ENCODE measurements at regions not wholly inside any gene's neighbourhood (a gene's known extent, or its start where the extent isn't known, plus 50 kb on each side); places are given as distances from the start of the nearest gene placed in this dataset.

DNA sequence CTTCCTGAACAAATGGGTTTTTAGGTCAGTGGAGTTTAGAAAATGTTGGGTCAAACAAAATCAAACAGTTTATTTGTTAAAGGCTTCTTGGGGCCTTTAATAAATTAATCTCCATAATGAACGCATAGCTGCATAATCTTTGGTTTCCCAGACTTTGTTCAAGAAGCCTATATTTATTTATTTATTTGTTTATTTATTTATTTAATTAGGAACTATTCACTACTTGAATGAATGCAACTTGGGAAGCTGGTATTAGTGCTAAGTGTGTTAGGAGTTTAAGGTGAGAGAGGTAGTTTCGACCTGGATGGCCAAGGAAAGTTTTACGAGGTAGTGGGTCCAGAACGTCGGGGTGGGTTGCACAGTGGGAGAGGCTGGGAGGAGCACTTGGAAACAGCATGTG lies 281.9 kb upstream of the C2CD4B start:
- no peak for DNase-seq

DNA sequence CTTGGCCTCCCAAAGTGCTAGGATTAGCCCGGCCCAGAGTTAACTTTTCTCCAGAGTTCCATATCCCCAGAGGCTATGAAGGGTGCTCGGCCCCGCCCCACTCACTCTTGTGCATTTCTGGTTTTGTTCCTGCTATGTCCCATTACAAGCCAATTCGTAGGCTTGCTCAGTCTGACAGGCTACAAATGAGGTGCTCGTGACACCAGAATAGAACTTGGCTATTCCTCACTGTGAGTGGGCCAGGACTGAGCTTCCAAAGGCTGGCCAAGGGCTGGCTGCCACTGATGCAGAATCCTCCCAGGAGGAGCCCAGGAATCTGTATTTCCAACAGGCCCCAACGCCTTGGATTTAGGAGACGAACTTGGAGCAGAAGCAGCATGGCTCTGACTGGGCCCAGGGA lies 282.7 kb upstream of the C2CD4B start:
- DNase-seq, result no peak

GRCh38 chr15:62449638-62450037 lies 284.6 kb upstream of the C2CD4B start:
- no peak for DNase-seq

GRCh38 chr15:62450061-62450460 lies 285.0 kb upstream of the C2CD4B start:
- no peak for DNase-seq

DNA sequence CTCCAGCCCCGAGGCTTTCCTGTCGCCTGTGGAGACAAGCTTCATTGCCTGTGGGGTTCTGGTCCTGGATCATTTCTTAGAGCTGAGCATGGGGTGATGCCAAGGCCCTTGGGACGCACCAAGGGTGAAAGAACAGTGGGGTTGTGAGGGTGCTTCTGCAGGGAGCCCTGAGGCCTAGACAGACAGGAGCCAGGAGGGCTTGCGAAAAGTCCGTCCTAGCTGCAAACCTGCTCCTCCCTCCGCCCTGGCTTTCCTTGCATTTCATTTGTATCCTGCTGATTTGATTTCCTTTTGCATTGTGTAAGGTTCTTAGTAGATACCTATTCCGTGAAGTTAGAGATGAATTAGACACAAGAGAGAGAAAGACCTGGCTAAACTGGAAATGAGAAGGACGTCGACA lies 286.9 kb upstream of the C2CD4B start:
- DNase-seq, result no peak

DNA sequence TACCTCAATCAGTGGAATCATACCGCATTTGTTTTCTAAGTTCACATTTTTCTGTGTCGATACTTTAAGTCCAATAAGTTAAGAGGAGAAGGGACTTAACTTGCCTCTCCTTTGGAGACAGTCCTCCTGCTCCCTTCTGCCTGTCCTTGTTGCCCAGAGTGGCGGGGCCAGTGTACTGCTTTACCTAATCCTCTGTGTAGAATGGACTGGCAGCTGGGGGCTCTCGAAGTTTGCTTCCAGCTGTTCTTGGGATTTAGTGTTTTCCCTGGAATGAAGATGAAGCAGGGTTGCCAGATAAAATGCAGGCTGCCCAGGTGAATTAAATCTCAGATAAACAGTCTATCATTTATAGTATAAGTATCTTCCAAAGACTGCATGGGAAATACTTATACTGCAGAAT lies 287.6 kb upstream of the C2CD4B start:
- DNase-seq, result no peak

- no peak for DNase-seq
Observed at GRCh38 chr15:62453375-62453774, 288.3 kb upstream of the C2CD4B start.

DNA sequence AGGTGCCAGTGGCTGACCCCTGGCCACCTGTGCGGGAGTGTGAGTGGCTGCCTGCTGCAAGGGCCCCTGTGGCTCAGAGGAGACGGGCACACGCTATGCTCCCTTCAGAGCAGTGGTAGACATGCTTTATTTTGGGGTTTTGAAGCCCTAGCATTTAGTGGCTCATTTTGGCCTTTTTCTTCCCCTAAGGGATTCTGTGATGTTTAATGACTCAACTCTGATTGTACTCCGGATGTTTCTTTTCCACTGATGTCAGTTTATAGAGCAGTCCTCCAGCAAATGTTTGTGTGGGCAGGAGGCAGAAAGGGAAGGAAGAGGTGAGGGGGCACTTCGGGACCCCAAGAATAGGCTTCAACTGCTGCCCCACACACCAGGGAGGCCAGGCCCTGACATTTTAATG lies 288.9 kb upstream of the C2CD4B start:
- DNase-seq, result no peak

GRCh38 chr15:62454567-62455172 lies 289.6 kb upstream of the C2CD4B start:
- no peak for DNase-seq

DNA sequence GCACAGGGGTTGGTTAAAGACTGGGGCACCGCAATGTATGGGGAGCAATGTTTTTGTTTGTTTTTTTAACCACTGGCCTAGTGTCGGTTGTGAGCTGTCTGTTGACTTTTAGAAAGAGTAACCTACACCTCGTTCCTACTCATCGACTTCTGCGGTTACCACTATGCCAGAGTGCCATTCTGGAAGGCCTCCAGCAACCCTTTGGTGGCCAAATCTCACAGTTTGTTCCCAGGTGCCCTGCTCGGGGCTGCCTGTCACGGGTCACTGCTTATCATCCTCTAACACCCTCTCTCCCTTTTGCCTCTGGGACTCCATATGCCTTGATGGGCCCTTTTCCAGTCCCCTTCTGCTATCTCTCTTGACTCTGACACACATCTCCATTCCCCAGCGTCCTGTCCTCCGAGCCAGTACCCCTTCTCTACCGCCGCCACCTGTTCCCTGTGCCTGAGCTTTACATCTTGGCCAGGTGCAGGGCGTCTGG lies 290.4 kb upstream of the C2CD4B start:
- DNase-seq, result no peak

DNA sequence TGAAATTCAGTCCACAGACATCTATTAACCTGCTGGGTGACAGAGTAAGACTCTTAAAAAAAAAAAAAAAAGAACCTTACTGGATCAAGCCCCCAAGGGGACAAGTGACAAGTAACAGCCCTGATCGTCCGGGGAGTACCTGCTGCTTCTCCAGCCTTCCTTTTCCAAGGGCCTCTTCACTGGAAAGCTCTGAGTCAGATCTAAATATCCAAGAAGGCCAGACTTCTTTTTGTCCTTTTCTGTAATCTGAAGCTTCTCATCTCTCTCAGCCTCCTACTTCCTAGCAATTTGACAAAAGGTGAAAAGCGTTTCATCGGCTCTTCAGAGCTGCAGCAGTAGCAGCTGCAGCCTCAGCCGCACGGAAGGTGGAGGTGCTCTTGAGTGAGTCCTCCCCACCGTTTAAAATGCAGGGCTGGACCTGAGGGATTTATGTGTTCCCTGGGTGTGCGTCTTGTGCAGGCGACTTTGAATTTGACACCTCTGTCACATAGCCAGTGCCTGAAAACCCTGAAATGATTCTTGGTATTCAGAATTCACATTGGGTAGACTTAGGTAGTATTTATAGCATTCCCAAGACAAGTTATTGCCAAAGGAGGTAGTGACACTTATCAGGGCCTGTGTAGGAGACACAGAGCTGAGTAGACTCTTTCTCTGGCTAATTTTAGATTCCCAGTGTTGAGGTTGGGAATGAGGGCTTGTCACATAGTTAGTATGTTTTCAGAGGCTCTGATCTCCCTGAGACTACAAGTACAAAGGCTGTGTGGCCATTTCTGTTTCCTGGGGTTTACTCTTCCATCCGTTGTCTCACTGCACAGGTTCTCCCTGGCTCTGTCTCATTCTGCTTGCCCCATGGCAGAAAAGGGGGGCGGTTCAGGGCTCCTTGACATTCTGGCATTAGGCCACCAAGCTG lies 291.2 kb upstream of the C2CD4B start:
- DNase-seq, result no peak

GRCh38 chr15:62457100-62457499 lies 292.0 kb upstream of the C2CD4B start:
- DNase-seq, result no peak

- DNase-seq, result no peak
Observed at GRCh38 chr15:62459875-62460274, 294.8 kb upstream of the C2CD4B start.

GRCh38 chr15:62462268-62462667 lies 297.2 kb upstream of the C2CD4B start:
- DNase-seq, result no peak

- DNase-seq, result no peak
Observed at GRCh38 chr15:62462721-62463120, 297.6 kb upstream of the C2CD4B start.

- no peak for DNase-seq
Observed at GRCh38 chr15:62464705-62465104, 299.6 kb upstream of the C2CD4B start.

DNA sequence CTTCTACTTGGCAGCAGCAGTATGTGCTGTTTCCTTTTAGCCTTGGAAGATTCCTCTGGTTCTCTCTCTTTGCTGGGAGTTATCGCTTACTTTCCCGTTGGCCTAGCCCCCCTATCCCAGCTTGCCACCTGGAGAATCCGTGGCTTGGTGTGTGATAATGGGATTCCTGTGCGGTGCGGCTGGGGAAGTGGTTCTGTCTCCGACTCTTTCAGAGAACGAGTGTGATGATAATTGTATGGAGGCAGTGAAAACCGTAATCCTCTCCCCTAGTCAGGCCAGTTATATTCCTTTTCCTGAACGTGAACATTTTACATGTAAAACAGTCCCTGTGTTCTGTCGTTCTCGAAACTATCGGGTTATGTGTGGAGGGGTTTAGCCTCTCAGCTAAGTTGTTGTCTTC lies 300.1 kb upstream of the C2CD4B start:
- DNase-seq, result no peak

- no peak for DNase-seq
Observed at GRCh38 chr15:62469478-62469873, 304.4 kb upstream of the C2CD4B start.

GRCh38 chr15:62469874-62470688 lies 305.0 kb upstream of the C2CD4B start:
- DNase-seq, result no peak

DNA sequence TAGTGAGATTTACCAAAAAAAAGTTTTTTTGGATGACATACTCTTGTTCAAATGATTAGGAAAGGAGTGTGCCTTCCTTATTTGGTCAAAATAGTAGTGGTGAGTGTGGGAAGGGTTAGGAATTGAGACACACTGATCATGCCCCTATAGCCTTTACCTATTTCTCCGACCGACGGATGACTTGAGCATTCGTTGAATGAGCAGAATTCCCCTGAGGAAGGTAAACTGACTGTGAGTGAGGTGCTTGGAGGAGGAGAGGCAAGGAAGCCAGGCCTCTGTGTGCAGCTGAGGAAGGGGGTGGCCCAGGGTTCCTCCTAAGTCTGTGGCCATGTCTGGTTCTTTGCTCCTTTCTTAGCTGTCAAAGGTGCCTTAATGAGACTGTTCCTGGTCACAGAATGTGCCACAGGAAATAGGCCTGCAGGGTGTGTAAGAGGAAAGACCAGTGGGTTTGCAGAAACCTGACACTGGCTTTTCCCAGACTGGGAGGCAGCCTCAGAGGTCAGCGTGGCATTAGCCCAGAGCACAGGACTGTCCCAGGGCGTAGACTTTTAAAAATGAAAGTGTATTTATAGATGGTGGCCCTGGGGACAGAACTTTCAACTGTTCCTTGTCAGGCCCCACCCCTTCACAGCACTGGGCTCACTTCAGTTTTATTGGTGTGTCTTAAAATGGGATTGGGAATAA lies 307.7 kb upstream of the C2CD4B start:
- DNase-seq, result no peak

DNA sequence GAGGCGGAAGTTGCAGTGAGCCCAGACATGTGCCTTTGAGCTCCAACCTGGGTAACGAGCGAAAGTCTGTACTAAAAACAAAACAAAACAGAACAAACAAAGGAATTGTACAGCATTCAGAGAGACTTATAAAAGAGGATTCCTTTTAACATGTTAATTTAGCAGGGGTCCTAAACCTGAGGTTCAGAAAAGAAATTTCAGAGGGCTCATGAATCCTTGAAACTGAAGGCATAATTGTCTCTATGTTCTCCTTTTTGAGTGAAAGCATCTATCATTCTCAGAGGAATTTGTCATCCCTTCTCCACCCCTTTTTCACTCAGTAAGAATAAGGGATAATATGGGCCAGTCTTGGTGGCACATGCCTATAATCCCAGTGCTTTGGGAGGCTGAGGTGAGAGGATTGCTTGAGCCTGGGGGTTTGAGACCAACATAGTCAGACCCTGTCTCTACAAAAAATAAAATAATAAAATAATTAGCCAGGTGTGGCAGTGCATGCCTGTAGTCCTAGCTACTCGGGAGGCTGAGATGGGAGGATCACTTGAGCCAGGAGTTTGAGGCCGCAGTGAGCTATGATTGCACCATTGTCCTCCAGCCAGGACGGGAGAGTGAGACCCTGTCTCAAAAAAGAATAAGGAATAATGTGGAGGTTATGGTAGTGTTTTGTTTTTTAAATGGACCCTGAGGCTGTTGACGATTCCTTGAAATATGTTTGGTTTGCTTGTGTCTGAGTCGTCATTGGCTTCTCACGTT lies 309.1 kb upstream of the C2CD4B start:
- no peak for DNase-seq

GRCh38 chr15:62474771-62475124 lies 309.7 kb upstream of the C2CD4B start:
- no peak for DNase-seq
